Nephron (organoid): ENCODE measurements at regions not wholly inside any gene's neighbourhood (a gene's known extent, or its start where the extent isn't known, plus 50 kb on each side); places are given as distances from the start of the nearest gene placed in this dataset.

Source experiments
- H3K27ac Mint-ChIP-seq, 3 experiments: 2 replicates each; pipeline ENCODE4 v1.8.0; 2020; ENCODE audit warnings: mixed read lengths in 3 of 3, mild to moderate bottlenecking in 2 of 3, moderate library complexity in 1 of 3
- H3K27me3 Mint-ChIP-seq: 2 replicates; pipeline ENCODE4 v1.8.0; 2021; ENCODE audit warnings: low read depth, mild to moderate bottlenecking, moderate library complexity, mixed read lengths
- H3K36me3 Mint-ChIP-seq: 2 replicates; pipeline ENCODE4 v1.8.0; 2020; ENCODE audit warnings: low read depth, mixed read lengths
- H3K4me1 Mint-ChIP-seq: 2 replicates; pipeline ENCODE4 v1.8.0; 2020; ENCODE audit warnings: mixed read lengths
- H3K4me3 Mint-ChIP-seq, 3 experiments: 2 replicates each; pipeline ENCODE4 v1.8.0; 2020; ENCODE audit warnings: mild to moderate bottlenecking in 3 of 3, mixed read lengths in 3 of 3, moderate library complexity in 2 of 3
- H3K9me3 Mint-ChIP-seq: 2 replicates; pipeline ENCODE4 v1.8.0; 2020; ENCODE audit warnings: mixed read lengths
- CTCF ChIP-seq, 3 experiments: fragments of 200-600 bp; sonication (generic); IDR thresholded peaks; one replicate each; pipeline ENCODE4 v1.5.0; 2021; ENCODE audit warnings: antibody characterized with exemption in 3 of 3; ENCODE audit not compliant: unreplicated experiment in 3 of 3

- TF ChIP-seq CTCF (IDR thresholded peaks at IDR 0.05; ENCODE audit: unreplicated experiment in 3 of 3) = no peak
- Mint-ChIP-seq H3K4me1 (no peaks in the 10 kb centered on the region), H3K9me3 (no peaks in the 10 kb centered on the region), H3K27me3 (no peaks in the 10 kb centered on the region), H3K27ac (no peak overlapping the region), H3K36me3 (no peaks in the 10 kb centered on the region), H3K4me3 (no peak overlapping the region)
Measured at GRCh38 chr6:103995571-103995970, 864.1 kb downstream of the HACE1 start.

- Mint-ChIP-seq H3K4me1 (peaks cover 6% of the 10 kb centered on the region), H3K4me3 (no peak overlapping the region), H3K36me3 (no peaks in the 10 kb centered on the region), H3K9me3 (no peaks in the 10 kb centered on the region), H3K27ac (no peak overlapping the region), H3K27me3 (no peaks in the 10 kb centered on the region)
- no peak for TF ChIP-seq CTCF (IDR thresholded peaks at IDR 0.05; ENCODE audit: unreplicated experiment in 3 of 3)
Measured at GRCh38 chr6:103983860-103984259, 875.9 kb downstream of the HACE1 start.

GRCh38 chr6:103983011-103983410 is 876.7 kb downstream of the HACE1 start:
- H3K27ac Mint-ChIP-seq = no peak overlapping the region
- no peak for TF ChIP-seq CTCF (IDR thresholded peaks at IDR 0.05; ENCODE audit: unreplicated experiment in 3 of 3)
- H3K9me3 Mint-ChIP-seq = no peaks in the 10 kb centered on the region
- peaks cover 6% of the 10 kb centered on the region for H3K4me1 Mint-ChIP-seq
- no peak overlapping the region for H3K4me3 Mint-ChIP-seq
- H3K27me3 Mint-ChIP-seq = no peaks in the 10 kb centered on the region
- no peaks in the 10 kb centered on the region for H3K36me3 Mint-ChIP-seq

GRCh38 chr6:103982574-103982973 is 877.1 kb downstream of the HACE1 start:
- Mint-ChIP-seq H3K36me3 (no peaks in the 10 kb centered on the region), H3K27me3 (no peaks in the 10 kb centered on the region), H3K27ac (no peak overlapping the region), H3K9me3 (no peaks in the 10 kb centered on the region), H3K4me1 (peaks cover 6% of the 10 kb centered on the region), H3K4me3 (no peak overlapping the region)
- TF ChIP-seq CTCF (IDR thresholded peaks at IDR 0.05; ENCODE audit: unreplicated experiment in 3 of 3) = no peak

GRCh38 chr6:103979308-103979707 is 880.4 kb downstream of the HACE1 start:
- TF ChIP-seq CTCF (IDR thresholded peaks at IDR 0.05; ENCODE audit: unreplicated experiment in 3 of 3) = no peak
- H3K27ac Mint-ChIP-seq = no peak overlapping the region
- no peaks in the 10 kb centered on the region for H3K9me3 Mint-ChIP-seq
- no peak overlapping the region for H3K4me3 Mint-ChIP-seq
- peaks cover 6% of the 10 kb centered on the region for H3K4me1 Mint-ChIP-seq
- H3K36me3 Mint-ChIP-seq = no peaks in the 10 kb centered on the region
- no peaks in the 10 kb centered on the region for H3K27me3 Mint-ChIP-seq

GRCh38 chr6:103937389-103937788 is 922.3 kb downstream of the HACE1 start:
- no peak for TF ChIP-seq CTCF (IDR thresholded peaks at IDR 0.05; ENCODE audit: unreplicated experiment in 3 of 3)
- H3K4me1 Mint-ChIP-seq = no peaks in the 10 kb centered on the region
- H3K27ac Mint-ChIP-seq = no peak overlapping the region
- peaks cover 2% of the 10 kb centered on the region for H3K9me3 Mint-ChIP-seq
- no peaks in the 10 kb centered on the region for H3K27me3 Mint-ChIP-seq
- H3K4me3 Mint-ChIP-seq = no peak overlapping the region
- no peaks in the 10 kb centered on the region for H3K36me3 Mint-ChIP-seq
